Ovary (tissue), 3 donors: ENCODE measurements at regions not wholly inside any gene's neighbourhood (a gene's known extent, or its start where the extent isn't known, plus 50 kb on each side); places are given as distances from the start of the nearest gene placed in this dataset.

Experiments
- CTCF ChIP-seq, 3 donors: fragments of 450-650 bp in 2 of 3; fragments of 200-600 bp in 1 of 3; IDR thresholded peaks; one replicate each; pipeline versions ENCODE4 v1.5.1 to v1.8.0; 2016 to 2022; ENCODE audit warnings: antibody characterized with exemption in 3 of 3, mild to moderate bottlenecking in 1 of 3
- POLR2A ChIP-seq: fragments of 450-650 bp; IDR thresholded peaks from one replicate; pipeline ENCODE4 v1.6.1; 2017; ENCODE audit warnings: antibody characterized with exemption, mild to moderate bottlenecking, moderate library complexity
- donor health status: DM: no; HTN: no; CAD: no.

GRCh38 chr16:86244936-86245335, 265.4 kb upstream of the FOXF1 start:
- TF ChIP-seq CTCF (IDR thresholded peaks at IDR 0.05) (no peak), POLR2A (no peak)
